Ishikawa (cell line): ENCODE measurements at regions not wholly inside any gene's neighbourhood (a gene's known extent, or its start where the extent isn't known, plus 50 kb on each side); places are given as distances from the start of the nearest gene placed in this dataset.

Experiments
- CEBPB ChIP-seq: IDR thresholded peaks from 2 replicates; pipeline ENCODE4 v1.6.1; 2012
- CREB1 ChIP-seq: IDR thresholded peaks from 2 replicates; pipeline ENCODE4 v1.6.1; 2012; ENCODE audit warnings: low read depth
- EGR1 ChIP-seq: IDR thresholded peaks from 2 replicates; pipeline ENCODE4 v1.6.1; 2012
- EP300 ChIP-seq: IDR thresholded peaks from 2 replicates; pipeline ENCODE4 v1.6.1; 2012; ENCODE audit warnings: borderline replicate concordance
- FOXM1 ChIP-seq: IDR thresholded peaks from 2 replicates; pipeline ENCODE4 v1.6.1; 2012; ENCODE audit warnings: low read depth, borderline replicate concordance
- MAX ChIP-seq: IDR thresholded peaks from 2 replicates; pipeline ENCODE4 v1.6.1; 2012
- NFIC ChIP-seq: IDR thresholded peaks from 2 replicates; pipeline ENCODE4 v1.6.1; 2012
- RAD21 ChIP-seq: IDR thresholded peaks from 2 replicates; pipeline ENCODE4 v1.6.1; 2012; ENCODE audit warnings: low read depth
- REST ChIP-seq: IDR thresholded peaks from 2 replicates; pipeline ENCODE4 v1.6.1; 2012; ENCODE audit warnings: low read depth, mild to moderate bottlenecking
- TAF1 ChIP-seq: IDR thresholded peaks from 2 replicates; pipeline ENCODE4 v1.6.1; 2012; ENCODE audit warnings: low read depth, mild to moderate bottlenecking
- TCF12 ChIP-seq: IDR thresholded peaks from 2 replicates; pipeline ENCODE4 v1.6.1; 2012; ENCODE audit warnings: low read depth
- TEAD4 ChIP-seq: IDR thresholded peaks from 2 replicates; pipeline ENCODE4 v1.6.1; 2012
- USF1 ChIP-seq: IDR thresholded peaks from 2 replicates; pipeline ENCODE4 v1.6.1; 2012
- YY1 ChIP-seq: IDR thresholded peaks from 2 replicates; pipeline ENCODE4 v1.6.1; 2012; ENCODE audit warnings: low read depth
- ZBTB7A ChIP-seq: IDR thresholded peaks from 2 replicates; pipeline ENCODE4 v1.6.1; 2012; ENCODE audit warnings: low read depth

- TF ChIP-seq EP300 = no peak
- no peak for TF ChIP-seq CREB1
- TF ChIP-seq NFIC = no peak
- TF ChIP-seq TEAD4 = no peak
- TF ChIP-seq CEBPB = no peak
- TF ChIP-seq TCF12 = no peak
- TF ChIP-seq YY1 = no peak
- TF ChIP-seq TAF1 = no peak
- no peak for TF ChIP-seq REST
- no peak for TF ChIP-seq ZBTB7A
- TF ChIP-seq FOXM1 = no peak
- no peak for TF ChIP-seq EGR1
- TF ChIP-seq MAX = no peak
- no peak for TF ChIP-seq RAD21
- no peak for TF ChIP-seq USF1
These were observed 194.3 kb upstream of the MBL2 start for GRCh38 chr10:52966904-52967303.

GRCh38 chr10:52965938-52966401 lies 193.4 kb upstream of the MBL2 start:
- no peak for TF ChIP-seq EGR1
- no peak for TF ChIP-seq TEAD4
- TF ChIP-seq NFIC = no peak
- TF ChIP-seq CEBPB = no peak
- TF ChIP-seq YY1 = no peak
- TF ChIP-seq REST = no peak
- no peak for TF ChIP-seq USF1
- TF ChIP-seq CREB1 = no peak
- no peak for TF ChIP-seq FOXM1
- no peak for TF ChIP-seq MAX
- TF ChIP-seq RAD21 = no peak

- TF ChIP-seq TEAD4 (no peak), MAX (no peak), USF1 (no peak)
These were observed 192.9 kb upstream of the MBL2 start for GRCh38 chr10:52965509-52965908.

GRCh38 chr10:52961323-52961722 lies 188.7 kb upstream of the MBL2 start:
- TF ChIP-seq TEAD4 (no peak), TAF1 (no peak), MAX (no peak), CREB1 (no peak), CEBPB (no peak), FOXM1 (no peak), ZBTB7A (no peak), NFIC (no peak), YY1 (no peak), EP300 (no peak), EGR1 (no peak), TCF12 (no peak)

GRCh38 chr10:52959810-52960209 lies 187.2 kb upstream of the MBL2 start:
- TF ChIP-seq CREB1 = no peak
- TF ChIP-seq CEBPB = no peak
- TF ChIP-seq TCF12 = no peak
- TF ChIP-seq FOXM1 = no peak
- no peak for TF ChIP-seq NFIC
- no peak for TF ChIP-seq TEAD4
- TF ChIP-seq USF1 = no peak
- TF ChIP-seq MAX = no peak
